C4-2B (cell line): ENCODE measurements at regions not wholly inside any gene's neighbourhood (a gene's known extent, or its start where the extent isn't known, plus 50 kb on each side); places are given as distances from the start of the nearest gene placed in this dataset.

ENCODE experiments used
- CTCF ChIP-seq: fragments of 450-650 bp; conservative IDR thresholded peaks from 2 replicates; pipeline ENCODE4 v1.5.1; 2017; ENCODE audit warnings: mild to moderate bottlenecking
- ZFX ChIP-seq: fragments of 450-650 bp; IDR thresholded peaks from 2 replicates; pipeline ENCODE4 v1.6.1; 2017

- TF ChIP-seq CTCF (no peak), ZFX (no peak)
These were observed 61.4 kb downstream of the IL12A start for GRCh38 chr3:160049988-160050387.
